HG03565 (cell line): ENCODE measurements at regions not wholly inside any gene's neighbourhood (a gene's known extent, or its start where the extent isn't known, plus 50 kb on each side); places are given as distances from the start of the nearest gene placed in this dataset.
"Not testable (repeated sequence)": the region's sequence is repeated elsewhere in the genome, so short reads cannot be mapped to it uniquely, and the experiment has no call there.

Source experiments
- ATAC-seq: cut with Tn5 transposase; IDR thresholded peaks from one replicate; pipeline ENCODE4 v1.9.1; 2021; ENCODE audit warnings: mild to moderate bottlenecking, moderate library complexity; ENCODE audit not compliant: unreplicated experiment

GRCh38 chr21:23130308-23130707, 2132.1 kb downstream of the NCAM2 start:
- ATAC-seq = no peak

- no peak for ATAC-seq
Measured at GRCh38 chr21:23131177-23131576, 2133.0 kb downstream of the NCAM2 start.

DNA sequence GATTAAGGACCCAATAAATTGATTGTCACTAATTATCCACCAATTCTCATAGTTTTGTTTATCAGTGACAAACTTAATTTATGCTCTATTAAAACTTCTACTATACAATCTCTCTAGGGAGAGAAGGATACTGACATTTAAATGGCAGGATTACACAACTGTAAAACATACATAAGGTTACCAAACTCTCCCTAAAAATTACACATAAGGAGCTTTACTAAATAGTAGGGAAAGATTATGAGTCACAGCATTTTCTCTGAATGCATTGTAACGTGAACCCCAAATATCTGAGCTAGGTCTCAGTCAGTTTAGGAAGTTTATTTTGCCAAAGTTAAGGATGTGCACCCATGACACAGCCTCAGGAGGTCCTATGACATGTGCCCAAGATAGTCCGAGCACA, 2140.6 kb downstream of the NCAM2 start:
- no peak for ATAC-seq

DNA sequence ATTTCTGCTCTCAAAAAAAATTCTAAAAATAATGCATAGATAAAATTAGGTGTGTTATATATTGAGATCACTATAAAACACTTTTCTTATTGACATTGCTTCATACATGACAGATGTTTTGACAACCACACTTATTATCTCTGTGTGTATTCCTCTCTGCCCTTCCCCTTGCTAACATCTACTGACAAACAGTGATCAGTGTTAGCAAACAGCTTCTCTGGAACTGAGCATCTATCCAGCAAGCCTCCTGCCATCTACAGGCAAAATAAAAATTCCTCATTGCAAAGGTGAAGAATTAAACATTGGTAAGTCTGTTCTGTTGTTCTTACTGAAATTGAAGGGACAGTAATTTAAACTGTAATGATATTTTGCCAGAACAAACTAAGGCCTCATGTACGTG, 2153.9 kb downstream of the NCAM2 start:
- no peak for ATAC-seq

DNA sequence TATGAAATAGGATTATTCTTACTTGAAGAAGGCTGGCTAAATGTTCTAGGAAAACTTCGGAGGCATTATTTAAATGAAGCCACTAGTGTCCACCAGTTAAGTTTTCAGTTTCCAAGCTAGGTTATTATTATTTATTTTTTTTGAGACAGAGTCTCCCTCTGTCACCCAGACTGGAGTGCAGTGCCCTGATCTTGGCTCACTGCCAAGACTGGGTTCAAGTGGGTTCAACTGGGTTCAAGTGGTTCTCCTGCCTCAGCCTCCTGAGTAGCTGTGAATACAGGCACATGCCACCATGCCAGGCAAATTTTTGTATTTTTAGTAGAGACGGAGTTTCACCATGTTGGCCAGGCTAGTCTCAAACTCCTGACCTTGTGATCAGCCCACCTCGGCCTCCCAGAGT, 2155.6 kb downstream of the NCAM2 start:
- not testable (repeated sequence) for ATAC-seq

DNA sequence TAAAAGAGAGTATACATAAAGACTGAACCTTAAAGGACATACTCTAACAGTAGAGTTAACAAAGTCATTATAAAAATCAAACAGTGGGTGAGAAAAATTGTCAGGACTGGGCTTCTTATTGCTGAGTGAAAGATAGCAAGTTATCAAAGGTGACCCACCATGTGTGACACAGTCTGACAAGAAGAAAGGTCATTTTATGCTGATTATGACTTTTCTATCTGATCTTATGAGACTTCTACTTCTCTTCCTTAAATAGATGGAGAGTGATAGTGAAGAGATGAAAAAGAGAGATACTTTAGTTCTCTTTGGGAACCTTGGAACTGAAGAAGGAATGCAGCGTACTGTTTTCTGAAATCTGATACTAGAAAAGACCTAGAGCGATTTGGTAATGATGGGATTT, 2157.1 kb downstream of the NCAM2 start:
- no peak for ATAC-seq

DNA sequence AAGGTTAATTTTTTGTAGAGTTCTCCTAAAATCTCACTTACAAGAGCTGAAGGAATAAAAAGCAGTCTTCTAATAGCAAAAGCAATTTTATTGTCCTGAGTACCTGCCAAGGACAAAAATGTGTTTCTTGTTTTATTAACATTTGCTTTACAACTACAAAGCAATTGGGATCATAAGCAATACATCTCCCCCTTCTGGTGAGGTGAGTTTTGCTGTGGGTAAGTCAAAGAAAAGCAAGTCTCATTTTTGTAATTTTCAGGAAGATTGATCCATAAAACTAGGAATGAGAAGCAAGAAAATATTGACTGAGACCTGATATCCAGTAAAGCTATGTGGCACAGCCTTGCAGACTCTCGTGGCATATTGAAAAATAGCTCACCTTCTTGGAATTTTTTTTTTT, 2162.7 kb downstream of the NCAM2 start:
- ATAC-seq = no peak

DNA sequence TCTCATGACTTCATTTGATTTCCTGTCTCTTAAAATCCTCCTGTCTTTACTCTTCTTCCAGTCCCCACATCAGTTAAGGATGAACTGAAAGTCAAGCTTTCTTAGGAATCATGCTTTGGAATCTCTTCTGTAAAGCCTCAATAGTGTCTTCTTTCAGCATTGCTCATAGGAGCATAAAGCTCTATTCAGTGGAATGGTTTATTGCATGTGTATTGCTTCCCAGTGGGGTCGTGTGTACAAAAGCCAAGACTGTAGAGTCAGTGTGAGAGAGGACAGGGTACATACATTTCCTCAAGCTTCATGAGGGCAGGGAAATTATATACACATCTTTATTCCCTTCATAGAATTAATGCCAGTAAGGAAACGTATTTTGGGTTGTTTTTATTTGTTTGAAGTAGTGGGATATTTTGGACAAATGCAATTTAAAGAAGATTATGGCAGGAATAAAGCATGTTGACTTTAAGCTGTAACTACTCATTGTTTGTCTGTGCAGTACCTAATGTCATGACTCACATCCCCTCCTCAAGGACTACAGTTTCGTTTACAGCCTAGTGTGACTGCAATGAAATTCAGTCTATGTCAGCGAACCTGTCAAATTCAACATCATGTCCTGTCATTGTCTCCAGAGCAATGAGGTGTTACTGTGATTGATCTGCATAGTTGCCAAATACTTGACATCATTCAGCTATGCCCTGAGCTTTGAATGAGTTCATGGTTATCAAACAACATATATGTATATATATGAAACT, 2164.2 kb downstream of the NCAM2 start:
- no peak for ATAC-seq
